Osteoblast (primary cell): ENCODE measurements at regions not wholly inside any gene's neighbourhood (a gene's known extent, or its start where the extent isn't known, plus 50 kb on each side); places are given as distances from the start of the nearest gene placed in this dataset.

Experiments used
- DNase-seq: peaks from one replicate; pipeline ENCODE4 v3.0.0; 2011; ENCODE audit warnings: low spot score, mixed read lengths; ENCODE audit not compliant: insufficient read length; ENCODE audit errors: missing footprints
- H2AFZ ChIP-seq: 2 replicates; pipeline ENCODE4 v1.6.0; 2011; ENCODE audit warnings: mild to moderate bottlenecking, low read length
- H3K27ac ChIP-seq: 2 replicates; pipeline ENCODE4 v1.5.1; 2011; ENCODE audit warnings: mild to moderate bottlenecking, low read depth, low read length, moderate library complexity
- H3K27me3 ChIP-seq: 2 replicates; pipeline ENCODE4 v1.6.0; 2012; ENCODE audit warnings: mild to moderate bottlenecking, control low read depth, inconsistent platforms, low read length, moderate library complexity; ENCODE audit not compliant: insufficient read depth
- H3K36me3 ChIP-seq: 2 replicates; pipeline ENCODE4 v1.5.1; 2011; ENCODE audit warnings: mild to moderate bottlenecking, low read length, control low read depth, moderate library complexity; ENCODE audit not compliant: insufficient read depth
- H3K4me1 ChIP-seq: 2 replicates; pipeline ENCODE4 v1.5.1; 2011; ENCODE audit warnings: mild to moderate bottlenecking, low read length, control low read depth, moderate library complexity; ENCODE audit not compliant: insufficient read depth
- H3K4me2 ChIP-seq: 2 replicates; pipeline ENCODE4 v1.6.0; 2011; ENCODE audit warnings: mild to moderate bottlenecking, low read length; ENCODE audit not compliant: insufficient read depth
- H3K4me3 ChIP-seq: fragments of 200-600 bp; sonication (generic); 3 replicates; pipeline ENCODE4 v1.5.1; 2012; ENCODE audit warnings: mild to moderate bottlenecking, low read length, inconsistent platforms; ENCODE audit not compliant: insufficient read depth
- H3K79me2 ChIP-seq: 2 replicates; pipeline ENCODE4 v1.6.0; 2012; ENCODE audit warnings: mild to moderate bottlenecking, low read length, control low read depth, inconsistent platforms; ENCODE audit not compliant: insufficient read depth
- H3K9me3 ChIP-seq: 2 replicates; pipeline ENCODE4 v1.5.1; 2011; ENCODE audit warnings: low read depth, low read length, control low read depth
- H4K20me1 ChIP-seq: 2 replicates; pipeline ENCODE4 v1.6.0; 2012; ENCODE audit warnings: mild to moderate bottlenecking, low read length, control low read depth; ENCODE audit not compliant: insufficient read depth
- CTCF ChIP-seq: IDR thresholded peaks from 2 replicates; pipeline ENCODE4 v1.5.1; 2011; ENCODE audit warnings: mild to moderate bottlenecking, low read depth, low read length, moderate library complexity; ENCODE audit errors: extremely low read depth

- Histone ChIP-seq H3K9me3 (no peaks in the 10 kb centered on the region), H3K27ac (no peak overlapping the region), H3K4me3 (no peak overlapping the region), H3K4me2 (no peak overlapping the region), H3K79me2 (no peaks in the 10 kb centered on the region), H3K36me3 (no peaks in the 10 kb centered on the region), H2AFZ (no peak overlapping the region), H4K20me1 (no peaks in the 10 kb centered on the region), H3K27me3 (no peaks in the 10 kb centered on the region), H3K4me1 (peaks cover 5% of the 10 kb centered on the region)
- DNase-seq: no peak
- no peak for TF ChIP-seq CTCF
Measured at GRCh38 chr12:90335566-90335965, 619.4 kb downstream of the CCER1 start.

- no peaks in the 10 kb centered on the region for H3K79me2 ChIP-seq
- TF ChIP-seq CTCF: no peak
- H3K36me3 ChIP-seq: no peaks in the 10 kb centered on the region
- H2AFZ ChIP-seq: no peak overlapping the region
- peaks cover 5% of the 10 kb centered on the region for H3K4me1 ChIP-seq
- no peaks in the 10 kb centered on the region for H3K9me3 ChIP-seq
- DNase-seq: no peak
- no peak overlapping the region for H3K4me3 ChIP-seq
- no peaks in the 10 kb centered on the region for H3K27me3 ChIP-seq
- no peak overlapping the region for H3K27ac ChIP-seq
- H4K20me1 ChIP-seq: no peaks in the 10 kb centered on the region
- H3K4me2 ChIP-seq: no peak overlapping the region
Measured at GRCh38 chr12:90333939-90334338, 621.0 kb downstream of the CCER1 start.

DNA sequence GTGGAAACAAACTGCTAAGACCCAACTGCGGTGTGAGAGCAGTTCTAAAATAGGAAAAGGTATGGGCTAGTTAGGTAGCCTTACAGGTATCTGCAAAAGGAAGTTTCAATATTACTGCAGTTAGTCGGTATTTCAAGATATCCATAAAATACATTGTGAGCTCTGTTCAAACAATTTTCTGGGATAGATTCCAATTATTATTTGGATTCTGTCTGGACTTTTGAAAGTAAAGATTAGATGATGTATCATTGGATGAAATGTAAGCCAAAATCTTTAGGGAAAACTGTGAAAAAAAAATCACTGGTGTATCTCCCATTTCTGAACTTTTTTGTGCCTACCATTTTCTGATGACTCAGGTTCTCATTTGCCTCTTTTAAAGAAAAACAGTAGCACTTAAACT, 621.6 kb downstream of the CCER1 start:
- no peak overlapping the region for H2AFZ ChIP-seq
- H3K27ac ChIP-seq: no peak overlapping the region
- no peaks in the 10 kb centered on the region for H3K27me3 ChIP-seq
- H3K36me3 ChIP-seq: no peaks in the 10 kb centered on the region
- no peaks in the 10 kb centered on the region for H3K9me3 ChIP-seq
- no peak for TF ChIP-seq CTCF
- no peaks in the 10 kb centered on the region for H4K20me1 ChIP-seq
- no peak overlapping the region for H3K4me3 ChIP-seq
- H3K4me1 ChIP-seq: peaks cover 5% of the 10 kb centered on the region
- no peaks in the 10 kb centered on the region for H3K79me2 ChIP-seq
- no peak overlapping the region for H3K4me2 ChIP-seq
- no peak for DNase-seq

- H4K20me1 ChIP-seq: no peaks in the 10 kb centered on the region
- H3K36me3 ChIP-seq: no peaks in the 10 kb centered on the region
- H3K4me2 ChIP-seq: no peak overlapping the region
- no peak for DNase-seq
- no peaks in the 10 kb centered on the region for H3K9me3 ChIP-seq
- no peak overlapping the region for H2AFZ ChIP-seq
- no peaks in the 10 kb centered on the region for H3K79me2 ChIP-seq
- H3K27me3 ChIP-seq: no peaks in the 10 kb centered on the region
- H3K27ac ChIP-seq: no peak overlapping the region
- peaks cover 5% of the 10 kb centered on the region for H3K4me1 ChIP-seq
- TF ChIP-seq CTCF: no peak
- no peak overlapping the region for H3K4me3 ChIP-seq
Measured at GRCh38 chr12:90331821-90332220, 623.2 kb downstream of the CCER1 start.
